ENCODE measurements at regions not wholly inside any gene's neighbourhood (a gene's known extent, or its start where the extent isn't known, plus 50 kb on each side); places are given as distances from the start of the nearest gene placed in this dataset.
"Not testable (repeated sequence)": the region's sequence is repeated elsewhere in the genome, so short reads cannot be mapped to it uniquely, and the experiment has no call there.

- in situ Hi-C loops (cut with MboI; ENCODE audit: low sequenced_read_pairs) = no loop called here
Measured at GRCh38 chr20:50325215-50325614, 134.6 kb downstream of the CEBPB start.

DNA sequence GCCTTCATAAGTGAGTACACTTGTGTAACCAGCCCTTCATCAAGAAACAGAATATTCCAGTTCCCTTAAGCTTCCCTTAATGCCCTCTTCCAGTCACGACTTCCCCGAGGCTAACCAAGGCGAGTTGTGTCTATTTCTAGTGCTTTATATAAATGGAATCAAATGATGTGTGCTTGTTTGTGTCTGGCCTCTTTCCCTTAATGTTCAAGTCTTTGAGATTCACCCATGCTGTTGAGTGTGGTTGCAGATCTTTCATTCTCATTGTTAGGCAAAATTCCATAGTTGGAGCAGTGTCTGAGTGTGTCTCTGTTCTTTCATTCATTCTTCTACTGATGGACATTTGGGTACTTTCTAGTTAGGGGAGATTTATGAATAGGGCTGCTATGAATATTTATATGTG, 135.0 kb downstream of the CEBPB start:
- in situ Hi-C loops (cut with MboI; ENCODE audit: low sequenced_read_pairs) = no loop called here

DNA sequence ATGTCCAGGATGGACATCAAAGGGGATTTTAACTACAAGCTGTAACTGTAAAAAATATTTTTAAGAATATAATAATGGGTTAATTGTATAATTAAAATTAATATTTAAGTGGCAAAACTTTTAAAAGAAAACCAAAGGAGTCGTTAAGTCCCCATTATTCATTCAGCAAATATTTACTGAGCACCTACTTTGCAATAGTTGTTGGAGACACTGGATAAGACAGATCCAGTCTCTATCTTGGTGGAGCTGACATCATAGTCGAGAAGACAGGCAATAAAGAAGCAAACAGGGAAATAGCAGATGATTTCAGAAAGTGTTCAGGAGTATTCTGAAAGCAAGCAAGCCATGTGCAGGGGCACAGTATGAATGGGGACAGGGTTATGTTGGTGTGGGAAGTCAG, 137.0 kb downstream of the CEBPB start:
- in situ Hi-C loops (cut with MboI; ENCODE audit: low sequenced_read_pairs) = no loop called here

DNA sequence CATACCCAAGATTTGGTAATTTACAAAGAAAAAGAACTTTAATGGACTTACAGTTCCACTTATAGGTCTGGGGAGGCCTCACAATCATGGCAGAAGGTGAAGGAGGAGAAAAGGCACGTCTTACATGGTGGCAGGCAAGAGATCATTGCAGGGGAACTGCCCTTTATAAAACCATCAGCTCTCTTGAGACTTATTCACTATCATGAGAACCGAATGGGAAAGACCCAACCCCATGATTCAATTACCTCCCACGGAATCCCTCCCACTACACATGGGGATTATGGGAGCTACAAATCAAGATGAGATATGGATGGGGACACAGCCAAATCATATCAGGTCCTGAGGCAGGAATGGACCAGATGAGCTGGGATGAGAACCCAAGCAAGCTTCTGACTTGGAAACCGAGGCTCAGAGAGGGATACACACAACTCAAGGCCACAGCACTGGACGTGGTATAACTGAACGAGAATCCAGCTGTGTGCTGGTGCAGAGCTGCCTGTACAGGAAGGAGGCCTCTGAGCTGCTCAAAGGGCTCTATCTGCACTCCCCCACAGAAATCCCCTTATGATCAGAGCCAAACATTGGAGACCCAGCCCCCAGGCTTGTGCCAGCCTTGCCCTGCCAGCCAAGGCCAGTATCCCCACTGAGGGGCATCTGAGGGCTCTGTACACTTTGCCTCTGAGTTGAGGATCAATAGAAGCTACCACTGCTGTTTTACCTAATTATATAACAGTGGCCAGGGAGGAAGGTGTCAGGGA, 137.8 kb downstream of the CEBPB start:
- in situ Hi-C loops (cut with MboI; ENCODE audit: low sequenced_read_pairs) = no loop called here

DNA sequence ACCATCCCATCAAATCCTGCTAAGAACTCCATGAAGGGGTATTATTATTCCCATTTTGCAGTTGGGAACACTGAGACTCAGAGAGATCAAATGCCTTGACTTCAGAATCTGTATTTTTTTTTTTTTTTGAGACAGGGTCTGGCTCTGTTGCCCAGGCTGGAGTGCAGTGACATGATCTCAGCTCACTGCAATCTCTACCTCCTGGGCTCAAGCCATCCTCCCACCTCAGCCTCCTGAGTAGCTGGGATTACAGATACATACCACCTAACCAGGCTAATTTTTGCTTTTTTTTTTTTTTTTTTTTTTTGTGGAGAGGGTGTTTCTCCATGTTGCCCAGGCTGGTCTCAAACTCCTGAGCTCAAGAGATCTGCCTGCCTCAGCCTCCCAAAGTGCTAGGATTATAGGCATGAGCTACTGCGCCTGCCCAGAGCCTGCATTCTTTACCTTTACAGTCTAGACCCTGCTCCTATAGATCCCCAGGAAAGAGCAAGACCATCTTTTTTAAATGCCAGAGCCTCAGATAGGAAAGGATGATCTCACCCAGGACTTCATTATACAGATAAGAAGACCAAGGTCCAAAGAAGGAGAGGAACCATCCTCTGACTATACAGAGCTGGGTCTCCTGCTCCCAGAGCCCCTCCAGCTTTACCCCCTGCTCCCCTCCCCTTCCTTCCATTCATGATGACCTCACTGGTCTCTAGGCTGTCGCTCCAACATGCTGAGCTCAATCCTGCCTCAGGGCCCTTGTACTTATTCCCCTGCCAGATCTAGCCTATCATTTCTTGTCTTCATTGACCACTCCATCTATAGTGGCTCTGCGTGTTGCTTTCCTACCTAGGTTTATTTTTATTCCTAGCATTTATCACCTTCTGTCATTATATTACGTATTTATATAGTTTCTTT, 138.6 kb downstream of the CEBPB start:
- in situ Hi-C loops (cut with MboI; ENCODE audit: low sequenced_read_pairs) = no loop called here

- in situ Hi-C loops (cut with MboI; ENCODE audit: low sequenced_read_pairs) = no loop called here
Measured at GRCh38 chr20:50329981-50330503, 139.4 kb downstream of the CEBPB start.

DNA sequence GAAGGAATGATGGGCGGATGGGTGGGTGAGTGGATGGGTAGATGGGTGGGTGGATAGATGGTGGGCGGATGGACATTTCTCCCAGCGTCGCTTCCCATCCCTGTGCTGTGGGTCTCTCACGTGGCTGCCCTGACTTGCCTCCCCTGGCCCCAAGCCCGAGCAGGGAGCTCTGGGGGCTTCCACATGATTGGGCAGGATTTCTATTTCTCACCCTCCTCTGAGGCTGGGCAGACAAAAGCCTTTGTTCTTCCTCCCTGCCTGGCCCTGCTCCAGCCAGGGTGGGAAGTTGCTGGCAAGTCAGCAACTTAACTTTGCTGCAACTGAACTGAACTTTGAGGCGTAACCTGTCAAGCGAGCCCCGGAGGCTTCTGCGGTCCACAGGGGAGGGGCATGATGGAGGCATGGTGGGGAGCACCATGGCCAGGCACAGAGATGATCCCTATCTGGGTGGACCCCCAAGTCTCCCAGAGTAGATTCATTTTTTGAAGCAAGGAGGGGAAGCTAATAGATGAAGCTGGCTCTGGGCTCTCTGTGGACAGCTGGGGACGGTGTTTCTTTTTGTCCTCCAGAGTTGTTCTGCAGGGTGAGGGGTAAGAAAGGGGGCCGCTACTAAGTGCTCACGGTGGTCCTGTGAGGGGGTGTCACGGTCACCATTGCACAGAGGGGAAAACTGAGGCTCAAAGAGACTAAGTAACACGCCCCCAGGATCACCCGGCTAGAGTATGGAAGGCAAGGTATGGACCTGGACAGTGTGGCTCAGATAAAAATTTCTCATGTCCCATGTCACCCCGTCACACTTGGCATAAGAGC, 140.1 kb downstream of the CEBPB start:
- in situ Hi-C loops (cut with MboI; ENCODE audit: low sequenced_read_pairs) = no loop called here

DNA sequence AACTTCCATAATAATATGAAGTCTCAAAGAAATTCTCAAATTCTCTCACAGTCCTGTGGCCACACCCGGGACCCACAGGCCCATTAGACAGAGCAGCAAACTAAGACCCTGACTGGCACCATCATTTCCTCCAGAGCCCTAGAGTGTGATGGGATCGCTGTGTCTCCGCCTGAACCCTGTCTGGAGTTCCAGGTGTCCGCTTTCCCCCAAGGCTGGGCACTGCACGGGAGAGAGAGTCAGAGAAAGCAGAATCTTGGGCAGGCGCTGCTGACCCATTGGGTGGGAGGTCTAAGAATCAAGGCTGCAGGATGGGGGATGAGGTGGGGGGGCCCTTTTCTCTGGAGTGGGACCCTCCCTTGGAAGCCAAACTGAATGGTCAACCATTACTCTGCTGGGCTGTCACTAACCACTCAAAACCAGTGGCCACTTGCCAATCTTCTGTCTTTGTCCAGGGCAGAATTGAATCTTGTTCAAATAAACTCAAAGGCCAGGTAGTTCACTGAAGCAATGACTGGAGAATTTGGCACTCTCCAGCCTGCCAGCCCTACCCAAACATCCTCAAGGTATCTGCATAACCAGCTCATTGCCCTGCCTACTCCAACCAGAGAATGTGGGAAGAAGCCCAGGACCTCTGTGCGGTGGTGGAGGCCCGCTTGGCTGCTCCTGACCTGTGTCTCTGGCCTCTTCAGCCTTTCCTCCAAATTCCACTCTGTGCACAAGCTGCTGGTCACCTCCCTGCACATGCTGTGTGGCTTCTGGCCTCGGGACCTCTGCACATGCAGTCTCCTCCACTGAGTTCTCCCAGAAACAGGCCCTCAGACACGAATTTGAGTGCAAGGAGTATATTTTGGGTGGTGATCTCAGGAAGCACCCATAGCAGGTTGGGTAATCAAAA, 141.1 kb downstream of the CEBPB start:
- in situ Hi-C loops (cut with MboI; ENCODE audit: low sequenced_read_pairs) = no loop called here

- in situ Hi-C loops (cut with MboI; ENCODE audit: low sequenced_read_pairs) = no loop called here
Measured at GRCh38 chr20:50332491-50332980, 141.9 kb downstream of the CEBPB start.

GRCh38 chr20:50333131-50333670, 142.6 kb downstream of the CEBPB start:
- in situ Hi-C loops (cut with MboI; ENCODE audit: low sequenced_read_pairs) = no loop called here

- in situ Hi-C loops (cut with MboI; ENCODE audit: low sequenced_read_pairs) = no loop called here
Measured at GRCh38 chr20:50333812-50334211, 143.2 kb downstream of the CEBPB start.

- in situ Hi-C loops (cut with MboI; ENCODE audit: low sequenced_read_pairs) = not testable (repeated sequence)
Measured at GRCh38 chr20:50334512-50334911, 143.9 kb downstream of the CEBPB start.

GRCh38 chr20:50335105-50335504, 144.5 kb downstream of the CEBPB start:
- in situ Hi-C loops (cut with MboI; ENCODE audit: low sequenced_read_pairs) = no loop called here

DNA sequence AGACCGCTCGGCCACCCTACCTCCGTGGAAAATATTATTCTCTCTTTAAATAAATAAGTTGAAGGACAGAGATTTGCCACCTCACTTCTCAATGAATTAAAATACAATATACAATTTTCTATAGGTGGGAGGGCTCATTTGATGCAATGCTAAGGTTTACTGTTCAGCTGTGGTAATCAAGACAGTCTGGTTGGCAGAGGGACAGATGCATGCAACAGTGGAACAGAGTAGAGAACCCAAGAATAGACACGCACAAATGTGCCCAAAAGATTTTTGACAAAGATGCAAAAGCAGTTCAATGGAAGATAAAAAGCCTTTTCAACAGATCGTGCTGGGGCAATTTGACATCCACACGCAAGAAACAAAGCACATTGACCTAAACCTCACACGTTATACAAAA, 145.2 kb downstream of the CEBPB start:
- in situ Hi-C loops (cut with MboI; ENCODE audit: low sequenced_read_pairs) = no loop called here

- in situ Hi-C loops (cut with MboI; ENCODE audit: low sequenced_read_pairs) = no loop called here
Measured at GRCh38 chr20:50336661-50337060, 146.0 kb downstream of the CEBPB start.

- in situ Hi-C loops (cut with MboI; ENCODE audit: low sequenced_read_pairs) = no loop called here
Measured at GRCh38 chr20:50337521-50338466, 147.2 kb downstream of the CEBPB start.

- in situ Hi-C loops (cut with MboI; ENCODE audit: low sequenced_read_pairs) = no loop called here
Measured at GRCh38 chr20:50338479-50339391, 148.1 kb downstream of the CEBPB start.
